ENCODE measurements at regions not wholly inside any gene's neighbourhood (a gene's known extent, or its start where the extent isn't known, plus 50 kb on each side); places are given as distances from the start of the nearest gene placed in this dataset.

GRCh38 chr20:5492937-5493336 is 117.9 kb downstream of the GPCPD1 start:
- H3K27ac Mint-ChIP-seq: no peak overlapping the region
- no peaks in the 10 kb centered on the region for H3K9me3 Mint-ChIP-seq
- H3K27ac ChIP-seq: no peak overlapping the region
- H3K4me1 ChIP-seq: no peaks in the 10 kb centered on the region
- no peak overlapping the region for H2AFZ ChIP-seq (replicated peaks)
- no peaks in the 10 kb centered on the region for H3K9me3 ChIP-seq (ENCODE audit: low read depth)
- H3K4me3 ChIP-seq: no peak overlapping the region
- H3K27me3 Mint-ChIP-seq (ENCODE audit: insufficient read depth, low read depth): peaks cover 2% of the 10 kb centered on the region
- H3K36me3 Mint-ChIP-seq: no peaks in the 10 kb centered on the region
- no peaks in the 10 kb centered on the region for H3K27me3 ChIP-seq
- H3K36me3 ChIP-seq: no peaks in the 10 kb centered on the region
- H3K4me2 ChIP-seq: no peak overlapping the region
- TF ChIP-seq EZH2phosphoT487 (IDR thresholded peaks at IDR 0.05) (no peak), EZH2 (IDR thresholded peaks at IDR 0.05) (no peak), CTCF (IDR thresholded peaks at IDR 0.05) (no peak)
- H3K79me2 ChIP-seq (ENCODE audit: low read depth): no peaks in the 10 kb centered on the region
- H3K9ac ChIP-seq: no peak overlapping the region
- H4K20me1 ChIP-seq (ENCODE audit: low read depth): no peaks in the 10 kb centered on the region
- H3K4me3 Mint-ChIP-seq: no peak overlapping the region
- H3F3A ChIP-seq (ENCODE audit: low read depth): no peaks in the 10 kb centered on the region
- no peak for DNase-seq (ENCODE audit: low spot score)
- H3K4me1 Mint-ChIP-seq: no peaks in the 10 kb centered on the region

GRCh38 chr20:5491455-5491854 is 119.4 kb downstream of the GPCPD1 start:
- DNase-seq (ENCODE audit: low spot score): no peak
- Histone ChIP-seq H3K9ac (no peak overlapping the region), H4K20me1 (ENCODE audit: low read depth) (no peaks in the 10 kb centered on the region), H3K4me3 (no peak overlapping the region), H3K27ac (no peak overlapping the region), H3K9me3 (ENCODE audit: low read depth) (no peaks in the 10 kb centered on the region), H3K36me3 (no peaks in the 10 kb centered on the region), H3K4me1 (no peaks in the 10 kb centered on the region), H2AFZ (replicated peaks) (no peak overlapping the region), H3K79me2 (ENCODE audit: low read depth) (no peaks in the 10 kb centered on the region), H3F3A (ENCODE audit: low read depth) (no peaks in the 10 kb centered on the region), H3K27me3 (no peaks in the 10 kb centered on the region), H3K4me2 (no peak overlapping the region)
- Mint-ChIP-seq H3K27ac (no peak overlapping the region), H3K4me3 (no peak overlapping the region), H3K27me3 (ENCODE audit: insufficient read depth, low read depth) (peaks cover 6% of the 10 kb centered on the region), H3K36me3 (no peaks in the 10 kb centered on the region), H3K4me1 (no peaks in the 10 kb centered on the region), H3K9me3 (no peaks in the 10 kb centered on the region)
- TF ChIP-seq EZH2 (IDR thresholded peaks at IDR 0.05) (no peak), EZH2phosphoT487 (IDR thresholded peaks at IDR 0.05) (no peak)

- H3K79me2 ChIP-seq (ENCODE audit: low read depth): no peaks in the 10 kb centered on the region
- no peaks in the 10 kb centered on the region for H3K9me3 ChIP-seq (ENCODE audit: low read depth)
- no peaks in the 10 kb centered on the region for H3K36me3 ChIP-seq
- H3K27me3 ChIP-seq: no peaks in the 10 kb centered on the region
- no peak overlapping the region for H3K27ac ChIP-seq
- H3K27ac Mint-ChIP-seq: no peak overlapping the region
- H3F3A ChIP-seq (ENCODE audit: low read depth): no peaks in the 10 kb centered on the region
- no peak overlapping the region for H3K4me2 ChIP-seq
- H3K4me1 Mint-ChIP-seq: peaks cover 3% of the 10 kb centered on the region
- no peaks in the 10 kb centered on the region for H4K20me1 ChIP-seq (ENCODE audit: low read depth)
- no peak overlapping the region for H3K4me3 ChIP-seq
- TF ChIP-seq CTCF (IDR thresholded peaks at IDR 0.05): no peak
- no peak for TF ChIP-seq EZH2phosphoT487 (IDR thresholded peaks at IDR 0.05)
- TF ChIP-seq EZH2 (IDR thresholded peaks at IDR 0.05): no peak
- DNase-seq (ENCODE audit: low spot score): no peak
- peaks cover 6% of the 10 kb centered on the region for H3K27me3 Mint-ChIP-seq (ENCODE audit: insufficient read depth, low read depth)
- H3K4me1 ChIP-seq: no peaks in the 10 kb centered on the region
- no peak overlapping the region for H3K4me3 Mint-ChIP-seq
- H3K36me3 Mint-ChIP-seq: no peaks in the 10 kb centered on the region
- no peak overlapping the region for H2AFZ ChIP-seq (replicated peaks)
- H3K9ac ChIP-seq: no peak overlapping the region
- no peaks in the 10 kb centered on the region for H3K9me3 Mint-ChIP-seq
Measured at GRCh38 chr20:5489601-5490000, 121.2 kb downstream of the GPCPD1 start.

GRCh38 chr20:5488823-5489222 is 122.0 kb downstream of the GPCPD1 start:
- Histone ChIP-seq H4K20me1 (ENCODE audit: low read depth) (no peaks in the 10 kb centered on the region), H2AFZ (replicated peaks) (no peak overlapping the region), H3K27me3 (no peaks in the 10 kb centered on the region), H3K4me2 (no peak overlapping the region), H3K27ac (no peak overlapping the region), H3F3A (ENCODE audit: low read depth) (no peaks in the 10 kb centered on the region), H3K79me2 (ENCODE audit: low read depth) (no peaks in the 10 kb centered on the region), H3K9me3 (ENCODE audit: low read depth) (no peaks in the 10 kb centered on the region), H3K9ac (no peak overlapping the region), H3K4me3 (no peak overlapping the region), H3K4me1 (no peaks in the 10 kb centered on the region), H3K36me3 (no peaks in the 10 kb centered on the region)
- H3K4me3 Mint-ChIP-seq: no peak overlapping the region
- no peaks in the 10 kb centered on the region for H3K36me3 Mint-ChIP-seq
- no peak for DNase-seq (ENCODE audit: low spot score)
- H3K27me3 Mint-ChIP-seq (ENCODE audit: insufficient read depth, low read depth): peaks cover 6% of the 10 kb centered on the region
- peaks cover 4% of the 10 kb centered on the region for H3K4me1 Mint-ChIP-seq
- no peak for TF ChIP-seq CTCF (IDR thresholded peaks at IDR 0.05)
- TF ChIP-seq EZH2phosphoT487 (IDR thresholded peaks at IDR 0.05): no peak
- TF ChIP-seq EZH2 (IDR thresholded peaks at IDR 0.05): no peak
- no peaks in the 10 kb centered on the region for H3K9me3 Mint-ChIP-seq
- H3K27ac Mint-ChIP-seq: no peak overlapping the region

All from neural progenitor cell (in vitro differentiated cells).